K562 (cell line): ENCODE measurements at regions not wholly inside any gene's neighbourhood (a gene's known extent, or its start where the extent isn't known, plus 50 kb on each side); places are given as distances from the start of the nearest gene placed in this dataset.

Experiments used
- CHD1 ChIP-seq: fragments of 200-600 bp; sonication (generic); IDR thresholded peaks from one replicate; pipeline ENCODE4 v1.6.1; 2012; ENCODE audit warnings: mild to moderate bottlenecking, moderate library complexity, low read length, inconsistent platforms
- CTCF ChIP-seq, 3 experiments: IDR thresholded peaks in 2 of 3; conservative IDR thresholded peaks in 1 of 3; 2 replicates each; pipeline ENCODE4 v1.5.1; 2011 to 2012; ENCODE audit warnings: low read length in 3 of 3, mild to moderate bottlenecking in 3 of 3, control low read depth in 2 of 3, improper control_type of control experiment in 1 of 3, inconsistent platforms in 1 of 3, low read depth in 1 of 3, mixed read lengths in 1 of 3, moderate library complexity in 1 of 3; ENCODE audit not compliant: insufficient read depth in 2 of 3
- SREBF1 ChIP-seq: fragments of 150-350 bp; IDR thresholded peaks from 2 replicates; pipeline ENCODE4 v1.6.1; 2014; ENCODE audit warnings: antibody characterized with exemption, low read depth, low read length, borderline replicate concordance
- ZBTB7A ChIP-seq: IDR thresholded peaks from 2 replicates; pipeline ENCODE4 v1.6.1; 2011; ENCODE audit warnings: low read depth, mild to moderate bottlenecking, low read length, moderate library complexity, borderline replicate concordance; ENCODE audit not compliant: control insufficient read depth

- TF ChIP-seq CTCF (IDR thresholded peaks at IDR 0.05 in 2 of 3, conservative IDR thresholded peaks at IDR 0.05 in 1 of 3; ENCODE audit: insufficient read depth in 2 of 3, low read depth in 1 of 3, low read length in 3 of 3), result no peak
- no peak for TF ChIP-seq CHD1
- no peak for TF ChIP-seq ZBTB7A
- no peak for TF ChIP-seq SREBF1
Measured at GRCh38 chr16:85201574-85201973, 89.3 kb upstream of the CIBAR2 start.
